H1 (cell line): ENCODE measurements at regions not wholly inside any gene's neighbourhood (a gene's known extent, or its start where the extent isn't known, plus 50 kb on each side); places are given as distances from the start of the nearest gene placed in this dataset.

Source experiments
- CTCF ChIA-PET: fragments of 300-600 bp; sonication (Branson Sonifier 250); formaldehyde crosslinking; loops from one replicate; lab custom pipeline; 2021; ENCODE audit not compliant: partially characterized antibody; lab: Charles Lee
- POLR2A ChIA-PET: fragments of 300-600 bp; sonication (Branson Sonifier 250); formaldehyde crosslinking; loops from one replicate; lab custom pipeline; 2021; ENCODE audit warnings: inconsistent platforms; ENCODE audit not compliant: partially characterized antibody; lab: Charles Lee
- DNase-seq, 2 experiments: peaks; one replicate each; pipeline versions ENCODE4 v3.0.0 to v3.0.0-alpha.2; 2010 to 2022; ENCODE audit warnings: low spot score in 2 of 2, low read depth in 1 of 2, mixed read lengths in 1 of 2
- FAIRE-seq: peaks from 2 replicates; lab custom pipeline; 2011; peaks lifted over from hg19 to GRCh38; lab: Jason Lieb, UNC
- H2AFZ ChIP-seq: 2 replicates; pipeline ENCODE4 v1.8.1; 2012; ENCODE audit warnings: low read length, inconsistent platforms
- H2AK5ac ChIP-seq: 2 replicates; pipeline ENCODE4 v1.6.1; 2013; ENCODE audit warnings: low read depth, low read length
- H2BK120ac ChIP-seq: replicated peaks from 2 replicates; pipeline ENCODE3; 2013; ENCODE audit warnings: low read depth, low read length, inconsistent platforms
- H2BK12ac ChIP-seq: 2 replicates; pipeline ENCODE4 v1.6.1; 2013; ENCODE audit warnings: low read depth, low read length
- H2BK15ac ChIP-seq: 2 replicates; pipeline ENCODE4 v1.6.1; 2013; ENCODE audit warnings: low read length
- H2BK20ac ChIP-seq: 2 replicates; pipeline ENCODE4 v1.6.1; 2013; ENCODE audit warnings: low read length
- H2BK5ac ChIP-seq: 2 replicates; pipeline ENCODE4 v1.6.1; 2013; ENCODE audit warnings: low read depth, low read length
- H3K14ac ChIP-seq: 2 replicates; pipeline ENCODE4 v1.6.1; 2013; ENCODE audit warnings: inconsistent platforms; ENCODE audit not compliant: insufficient read length
- H3K18ac ChIP-seq: 2 replicates; pipeline ENCODE4 v1.6.1; 2013; ENCODE audit warnings: low read length; ENCODE audit errors: extremely low read depth
- H3K23ac ChIP-seq: 2 replicates; pipeline ENCODE4 v1.6.1; 2013; ENCODE audit warnings: inconsistent platforms; ENCODE audit not compliant: insufficient read length
- H3K23me2 ChIP-seq: 2 replicates; pipeline ENCODE4 v1.6.1; 2013; ENCODE audit warnings: low read depth, low read length
- H3K27ac ChIP-seq: 2 replicates; pipeline ENCODE4 v1.6.1; 2011; ENCODE audit warnings: low read depth, low read length, inconsistent platforms
- H3K27me3 ChIP-seq, 4 experiments: replicated peaks in 1 of 4; 1 replicate in 1 of 4; 2 replicates in 3 of 4; pipeline versions ENCODE4 v1.6.1 to v1.8.1; 2011 to 2013; ENCODE audit warnings: low read length in 3 of 4, mild to moderate bottlenecking in 3 of 4, inconsistent platforms in 2 of 4, mixed read lengths in 2 of 4, moderate library complexity in 1 of 4; ENCODE audit not compliant: control insufficient read depth in 3 of 4, insufficient read depth in 3 of 4; ENCODE audit errors: extremely low read depth in 1 of 4
- H3K36me3 ChIP-seq, 4 experiments: 2 replicates each; pipeline versions ENCODE4 v1.6.1 to v1.8.1; 2011 to 2013; ENCODE audit warnings: mild to moderate bottlenecking in 4 of 4, low read length in 3 of 4, moderate library complexity in 2 of 4, control low read depth in 1 of 4, inconsistent platforms in 1 of 4; ENCODE audit not compliant: insufficient read depth in 4 of 4, control insufficient read depth in 2 of 4
- H3K4ac ChIP-seq: replicated peaks from 2 replicates; pipeline ENCODE3; 2013; ENCODE audit warnings: low read length, low read depth, mixed read lengths, inconsistent platforms; ENCODE audit not compliant: insufficient read length
- H3K4me1 ChIP-seq, 4 experiments: replicated peaks in 1 of 4; 1 replicate in 1 of 4; 2 replicates in 3 of 4; pipeline versions ENCODE4 v1.6.1 to v1.8.1; 2011 to 2013; ENCODE audit warnings: low read length in 3 of 4, inconsistent platforms in 2 of 4, mixed read lengths in 1 of 4; ENCODE audit not compliant: insufficient read depth in 4 of 4, control insufficient read depth in 3 of 4
- H3K4me2 ChIP-seq, 2 experiments: 2 replicates each; pipeline versions ENCODE4 v1.6.1 to v1.8.1; 2011 to 2013; ENCODE audit warnings: low read depth in 2 of 2, low read length in 2 of 2, control low read depth in 1 of 2, inconsistent platforms in 1 of 2, mild to moderate bottlenecking in 1 of 2; ENCODE audit not compliant: insufficient read depth in 1 of 2
- H3K4me3 ChIP-seq, 4 experiments: fragments of 200-600, 300-600 bp in 1 of 4; sonication (generic), shearing (Covaris generic), sonication (Bioruptor Twin) in 1 of 4; 2 replicates each; pipeline versions ENCODE4 v1.5.1 to v1.8.1; 2011 to 2016; ENCODE audit warnings: low read length in 4 of 4, low read depth in 3 of 4, control low read depth in 2 of 4, inconsistent platforms in 2 of 4, mild to moderate bottlenecking in 2 of 4, mixed read lengths in 1 of 4, moderate library complexity in 1 of 4; ENCODE audit not compliant: insufficient read depth in 2 of 4; ENCODE audit errors: extremely low read depth in 1 of 4
- H3K56ac ChIP-seq: replicated peaks from 2 replicates; pipeline ENCODE3; 2013; ENCODE audit warnings: low read depth, mild to moderate bottlenecking, mixed read lengths, low read length, inconsistent platforms; ENCODE audit not compliant: insufficient read length
- H3K79me1 ChIP-seq: 2 replicates; pipeline ENCODE4 v1.6.1; 2013; ENCODE audit warnings: low read depth, low read length, control low read depth
- H3K79me2 ChIP-seq, 2 experiments: 2 replicates each; pipeline versions ENCODE4 v1.6.1 to v1.8.1; 2012 to 2013; ENCODE audit warnings: low read length in 2 of 2, mild to moderate bottlenecking in 2 of 2, inconsistent platforms in 1 of 2; ENCODE audit not compliant: insufficient read depth in 2 of 2, control insufficient read depth in 1 of 2
- H3K9ac ChIP-seq, 4 experiments: replicated peaks in 1 of 4; 1 replicate in 1 of 4; 2 replicates in 3 of 4; pipeline versions ENCODE4 v1.6.1 to v1.8.1; 2011 to 2013; ENCODE audit warnings: low read depth in 3 of 4, low read length in 3 of 4, control low read depth in 2 of 4, mild to moderate bottlenecking in 2 of 4, moderate library complexity in 2 of 4, inconsistent platforms in 1 of 4; ENCODE audit errors: extremely low read depth in 1 of 4
- H3K9me3 ChIP-seq, 2 experiments: 2 replicates each; pipeline versions ENCODE4 v1.6.1 to v1.8.1; 2012 to 2013; ENCODE audit warnings: mild to moderate bottlenecking in 2 of 2, moderate library complexity in 2 of 2, control low read depth in 1 of 2, inconsistent platforms in 1 of 2, low read depth in 1 of 2, low read length in 1 of 2, mixed read lengths in 1 of 2; ENCODE audit not compliant: insufficient read depth in 2 of 2
- H4K20me1 ChIP-seq, 2 experiments: replicated peaks in 1 of 2; 2 replicates each; pipeline versions ENCODE3 to v1.8.1; 2011 to 2013; ENCODE audit warnings: inconsistent platforms in 2 of 2, low read length in 2 of 2, mild to moderate bottlenecking in 1 of 2; ENCODE audit not compliant: insufficient read depth in 2 of 2, control insufficient read depth in 1 of 2
- H4K5ac ChIP-seq: 2 replicates; pipeline ENCODE4 v1.6.1; 2013; ENCODE audit warnings: low read length, low read depth, mixed read lengths, inconsistent platforms; ENCODE audit not compliant: insufficient read length
- H4K8ac ChIP-seq: 2 replicates; pipeline ENCODE4 v1.8.0; 2013; ENCODE audit warnings: mild to moderate bottlenecking, moderate library complexity, low read length, inconsistent platforms; ENCODE audit not compliant: insufficient read depth; ENCODE audit errors: extremely low read depth
- H4K91ac ChIP-seq: replicated peaks from 2 replicates; pipeline ENCODE3; 2013; ENCODE audit warnings: low read length, mixed read lengths, inconsistent platforms; ENCODE audit not compliant: insufficient read length
- ATF3 ChIP-seq: IDR thresholded peaks from 2 replicates; pipeline ENCODE4 v1.6.1; 2011; ENCODE audit warnings: low read depth, mild to moderate bottlenecking, low read length; ENCODE audit not compliant: insufficient read depth
- CBX5 ChIP-seq: fragments of 300-800, 300-1000 bp; sonication (generic); IDR thresholded peaks from 2 replicates; pipeline ENCODE4 v1.7.1; 2016; ENCODE audit warnings: antibody characterized with exemption, low read length, low read depth
- CBX8 ChIP-seq: fragments of 300-800, 300-1000 bp; sonication (generic); IDR thresholded peaks from 2 replicates; pipeline ENCODE4 v1.7.1; 2016; ENCODE audit warnings: low read depth, low read length, borderline replicate concordance
- EZH2 ChIP-seq: fragments of 200-600 bp; sonication (generic); IDR thresholded peaks from 2 replicates; pipeline ENCODE4 v1.7.1; 2012; ENCODE audit warnings: low read depth, mild to moderate bottlenecking, moderate library complexity, low read length, inconsistent platforms; ENCODE audit not compliant: severe bottlenecking
- GTF2F1 ChIP-seq: IDR thresholded peaks from 2 replicates; pipeline ENCODE4 v1.6.1; 2012; ENCODE audit warnings: low read depth, low read length, improper control_type of control experiment, borderline replicate concordance
- KDM4A ChIP-seq: IDR thresholded peaks from one replicate; pipeline ENCODE4 v1.7.1; 2012; ENCODE audit warnings: low read depth, mild to moderate bottlenecking, moderate library complexity, low read length, inconsistent platforms; ENCODE audit not compliant: severe bottlenecking
- NRF1 ChIP-seq: IDR thresholded peaks from 2 replicates; pipeline ENCODE4 v1.6.1; 2011; ENCODE audit warnings: mild to moderate bottlenecking, low read depth, low read length, improper control_type of control experiment
- PHF8 ChIP-seq: fragments of 200-600 bp; sonication (generic); conservative IDR thresholded peaks from 2 replicates; pipeline ENCODE4 v1.7.1; 2012; ENCODE audit warnings: low read depth, mild to moderate bottlenecking, inconsistent platforms, low read length, moderate library complexity
- POLR2A ChIP-seq, 2 experiments: IDR thresholded peaks; 1 replicate in 1 of 2; 2 replicates in 1 of 2; pipeline ENCODE4 v1.6.1; 2011; ENCODE audit warnings: low read depth in 2 of 2, low read length in 2 of 2, mild to moderate bottlenecking in 2 of 2; ENCODE audit errors: control extremely low read depth in 1 of 2
- POU5F1 ChIP-seq: IDR thresholded peaks from 2 replicates; pipeline ENCODE4 v1.6.1; 2011; ENCODE audit warnings: low read depth, mild to moderate bottlenecking, low read length, moderate library complexity
- TCF12 ChIP-seq: IDR thresholded peaks from 2 replicates; pipeline ENCODE4 v1.6.1; 2011; ENCODE audit warnings: low read depth, mild to moderate bottlenecking, low read length
- USF2 ChIP-seq: IDR thresholded peaks from 2 replicates; pipeline ENCODE4 v1.6.1; 2011; ENCODE audit warnings: low read length, improper control_type of control experiment
- ZNF274 ChIP-seq: IDR thresholded peaks from 2 replicates; pipeline ENCODE4 v1.7.0; 2012; ENCODE audit warnings: low read length, borderline replicate concordance; ENCODE audit errors: extremely low read depth
- WGBS, 2 experiments: shearing (Covaris generic) in 1 of 2; methylation state at CpG; one replicate each; pipeline versions ENCODE4 v1.1.6 to v1.1.7; 2013 to 2015; ENCODE audit warnings: low lambda C conversion rate in 2 of 2, mixed read lengths in 2 of 2, inconsistent platforms in 1 of 2, low coverage in 1 of 2, missing lambda C conversion rate in 1 of 2; ENCODE audit not compliant: insufficient replicate concordance in 2 of 2, insufficient coverage in 1 of 2, insufficient read length in 1 of 2; ENCODE audit errors: extremely low coverage in 1 of 2, missing lambda C conversion rate in 1 of 2; 5-methylcytosine and 5-hydroxymethylcytosine counted together

- Histone ChIP-seq H3K4me1 (no peaks in the 10 kb centered on the region), H4K8ac (no peak overlapping the region), H2AK5ac (no peak overlapping the region), H3K14ac (no peak overlapping the region), H3K4me2 (no peak overlapping the region), H2BK120ac (no peak overlapping the region), H3K4me3 (no peak overlapping the region), H3K27me3 (no peaks in the 10 kb centered on the region), H4K20me1 (no peaks in the 10 kb centered on the region), H3K79me2 (no peaks in the 10 kb centered on the region), H2AFZ (no peak overlapping the region), H3K27ac (no peak overlapping the region), H4K5ac (no peak overlapping the region), H4K91ac (no peak overlapping the region), H3K23ac (no peak overlapping the region), H3K18ac (no peak overlapping the region), H2BK20ac (no peak overlapping the region), H3K23me2 (no peaks in the 10 kb centered on the region), H2BK5ac (no peak overlapping the region), H3K36me3 (no peaks in the 10 kb centered on the region), H2BK15ac (no peak overlapping the region), H2BK12ac (no peak overlapping the region), H3K56ac (no peak overlapping the region), H3K9me3 (no peaks in the 10 kb centered on the region), H3K9ac (no peak overlapping the region), H3K79me1 (no peaks in the 10 kb centered on the region), H3K4ac (no peak overlapping the region)
- WGBS, 2 experiments, result 100% methylated on average over 1 of the region's 1 CpG; no CpG with 5 or more reads in 1 of the 2 experiments
- DNase-seq, result no peak
- ChIA-PET POLR2A (no interaction called here), CTCF (no interaction called here)
- FAIRE-seq, result no peak
- no peak for TF ChIP-seq KDM4A
- no peak for TF ChIP-seq POLR2A (IDR thresholded peaks at IDR 0.05; ENCODE audit: control extremely low read depth in 1 of 2, low read depth in 2 of 2, low read length in 2 of 2)
- TF ChIP-seq NRF1, result no peak
- no peak for TF ChIP-seq PHF8
- TF ChIP-seq CBX5, result no peak
- TF ChIP-seq ATF3, result no peak
- no peak for TF ChIP-seq USF2
- no peak for TF ChIP-seq TCF12
- no peak for TF ChIP-seq GTF2F1
- no peak for TF ChIP-seq ZNF274
- TF ChIP-seq CBX8, result no peak
- TF ChIP-seq POU5F1, result no peak
- TF ChIP-seq EZH2, result no peak
These were observed 389.5 kb upstream of the GRID2 start for GRCh38 chr4:91914176-91914804.
